ENCODE measurements at regions not wholly inside any gene's neighbourhood (a gene's known extent, or its start where the extent isn't known, plus 50 kb on each side); places are given as distances from the start of the nearest gene placed in this dataset.

DNA sequence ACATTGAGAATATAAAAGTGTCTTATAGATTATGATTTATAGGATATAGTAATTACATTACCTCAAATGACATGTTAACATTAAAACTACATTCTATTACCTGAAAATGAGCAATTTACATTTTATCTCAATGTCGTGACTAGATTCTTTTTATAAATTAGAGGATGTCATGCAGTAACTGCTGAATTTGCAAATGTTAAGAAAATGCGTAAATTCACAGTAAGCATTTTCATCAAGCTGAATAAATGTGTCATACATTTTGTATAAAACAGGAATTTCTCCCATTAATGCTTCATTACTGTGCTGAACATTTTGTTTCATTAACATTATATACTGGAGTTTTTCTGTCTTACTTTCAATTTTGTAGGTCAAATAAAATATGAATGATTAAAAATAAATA lies 1460.7 kb upstream of the B3GALT2 start (continued):
- TF ChIP-seq, protein P1, sequence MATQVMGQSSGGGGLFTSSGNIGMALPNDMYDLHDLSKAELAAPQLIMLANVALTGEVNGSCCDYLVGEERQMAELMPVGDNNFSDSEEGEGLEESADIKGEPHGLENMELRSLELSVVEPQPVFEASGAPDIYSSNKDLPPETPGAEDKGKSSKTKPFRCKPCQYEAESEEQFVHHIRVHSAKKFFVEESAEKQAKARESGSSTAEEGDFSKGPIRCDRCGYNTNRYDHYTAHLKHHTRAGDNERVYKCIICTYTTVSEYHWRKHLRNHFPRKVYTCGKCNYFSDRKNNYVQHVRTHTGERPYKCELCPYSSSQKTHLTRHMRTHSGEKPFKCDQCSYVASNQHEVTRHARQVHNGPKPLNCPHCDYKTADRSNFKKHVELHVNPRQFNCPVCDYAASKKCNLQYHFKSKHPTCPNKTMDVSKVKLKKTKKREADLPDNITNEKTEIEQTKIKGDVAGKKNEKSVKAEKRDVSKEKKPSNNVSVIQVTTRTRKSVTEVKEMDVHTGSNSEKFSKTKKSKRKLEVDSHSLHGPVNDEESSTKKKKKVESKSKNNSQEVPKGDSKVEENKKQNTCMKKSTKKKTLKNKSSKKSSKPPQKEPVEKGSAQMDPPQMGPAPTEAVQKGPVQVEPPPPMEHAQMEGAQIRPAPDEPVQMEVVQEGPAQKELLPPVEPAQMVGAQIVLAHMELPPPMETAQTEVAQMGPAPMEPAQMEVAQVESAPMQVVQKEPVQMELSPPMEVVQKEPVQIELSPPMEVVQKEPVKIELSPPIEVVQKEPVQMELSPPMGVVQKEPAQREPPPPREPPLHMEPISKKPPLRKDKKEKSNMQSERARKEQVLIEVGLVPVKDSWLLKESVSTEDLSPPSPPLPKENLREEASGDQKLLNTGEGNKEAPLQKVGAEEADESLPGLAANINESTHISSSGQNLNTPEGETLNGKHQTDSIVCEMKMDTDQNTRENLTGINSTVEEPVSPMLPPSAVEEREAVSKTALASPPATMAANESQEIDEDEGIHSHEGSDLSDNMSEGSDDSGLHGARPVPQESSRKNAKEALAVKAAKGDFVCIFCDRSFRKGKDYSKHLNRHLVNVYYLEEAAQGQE (IDR thresholded peaks at IDR 0.05; ENCODE audit: low read depth, low read length): no peak
- TF ChIP-seq HDAC6 (IDR thresholded peaks at IDR 0.05; ENCODE audit: unreplicated experiment) (no peak), TBL1XR1 (IDR thresholded peaks at IDR 0.05; ENCODE audit: low read depth, low read length) (no peak), CBX5 (IDR thresholded peaks at IDR 0.05; ENCODE audit: low read depth) (no peak), KLF5 (IDR thresholded peaks at IDR 0.05; ENCODE audit: partially characterized antibody) (no peak)
- TF ChIP-seq, protein P2, sequence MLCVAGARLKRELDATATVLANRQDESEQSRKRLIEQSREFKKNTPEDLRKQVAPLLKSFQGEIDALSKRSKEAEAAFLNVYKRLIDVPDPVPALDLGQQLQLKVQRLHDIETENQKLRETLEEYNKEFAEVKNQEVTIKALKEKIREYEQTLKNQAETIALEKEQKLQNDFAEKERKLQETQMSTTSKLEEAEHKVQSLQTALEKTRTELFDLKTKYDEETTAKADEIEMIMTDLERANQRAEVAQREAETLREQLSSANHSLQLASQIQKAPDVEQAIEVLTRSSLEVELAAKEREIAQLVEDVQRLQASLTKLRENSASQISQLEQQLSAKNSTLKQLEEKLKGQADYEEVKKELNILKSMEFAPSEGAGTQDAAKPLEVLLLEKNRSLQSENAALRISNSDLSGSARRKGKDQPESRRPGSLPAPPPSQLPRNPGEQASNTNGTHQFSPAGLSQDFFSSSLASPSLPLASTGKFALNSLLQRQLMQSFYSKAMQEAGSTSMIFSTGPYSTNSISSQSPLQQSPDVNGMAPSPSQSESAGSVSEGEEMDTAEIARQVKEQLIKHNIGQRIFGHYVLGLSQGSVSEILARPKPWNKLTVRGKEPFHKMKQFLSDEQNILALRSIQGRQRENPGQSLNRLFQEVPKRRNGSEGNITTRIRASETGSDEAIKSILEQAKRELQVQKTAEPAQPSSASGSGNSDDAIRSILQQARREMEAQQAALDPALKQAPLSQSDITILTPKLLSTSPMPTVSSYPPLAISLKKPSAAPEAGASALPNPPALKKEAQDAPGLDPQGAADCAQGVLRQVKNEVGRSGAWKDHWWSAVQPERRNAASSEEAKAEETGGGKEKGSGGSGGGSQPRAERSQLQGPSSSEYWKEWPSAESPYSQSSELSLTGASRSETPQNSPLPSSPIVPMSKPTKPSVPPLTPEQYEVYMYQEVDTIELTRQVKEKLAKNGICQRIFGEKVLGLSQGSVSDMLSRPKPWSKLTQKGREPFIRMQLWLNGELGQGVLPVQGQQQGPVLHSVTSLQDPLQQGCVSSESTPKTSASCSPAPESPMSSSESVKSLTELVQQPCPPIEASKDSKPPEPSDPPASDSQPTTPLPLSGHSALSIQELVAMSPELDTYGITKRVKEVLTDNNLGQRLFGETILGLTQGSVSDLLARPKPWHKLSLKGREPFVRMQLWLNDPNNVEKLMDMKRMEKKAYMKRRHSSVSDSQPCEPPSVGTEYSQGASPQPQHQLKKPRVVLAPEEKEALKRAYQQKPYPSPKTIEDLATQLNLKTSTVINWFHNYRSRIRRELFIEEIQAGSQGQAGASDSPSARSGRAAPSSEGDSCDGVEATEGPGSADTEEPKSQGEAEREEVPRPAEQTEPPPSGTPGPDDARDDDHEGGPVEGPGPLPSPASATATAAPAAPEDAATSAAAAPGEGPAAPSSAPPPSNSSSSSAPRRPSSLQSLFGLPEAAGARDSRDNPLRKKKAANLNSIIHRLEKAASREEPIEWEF (IDR thresholded peaks at IDR 0.05; ENCODE audit: insufficient replicate concordance, low read depth, low read length): no peak
